B cell (primary cell): ENCODE measurements at regions not wholly inside any gene's neighbourhood (a gene's known extent, or its start where the extent isn't known, plus 50 kb on each side); places are given as distances from the start of the nearest gene placed in this dataset.

Experiments used
- CTCF ChIP-seq: fragments of 200-600 bp; IDR thresholded peaks from one replicate; pipeline ENCODE4 v1.8.0; 2022; ENCODE audit warnings: antibody characterized with exemption, mild to moderate bottlenecking
- EZH2 ChIP-seq: IDR thresholded peaks from 2 replicates; pipeline ENCODE4 v1.6.1; 2012; ENCODE audit warnings: borderline replicate concordance, low read depth, mild to moderate bottlenecking, moderate library complexity, low read length; ENCODE audit not compliant: insufficient read depth, poor library complexity, severe bottlenecking

- no peak for TF ChIP-seq CTCF
- TF ChIP-seq EZH2 = no peak
These were observed 74.4 kb upstream of the PMEPA1 start for GRCh38 chr20:57783956-57784837.
